Panc1 (cell line): ENCODE measurements at regions not wholly inside any gene's neighbourhood (a gene's known extent, or its start where the extent isn't known, plus 50 kb on each side); places are given as distances from the start of the nearest gene placed in this dataset.

ENCODE experiments used
- ATAC-seq: fragments of 200-7000 bp; cut with Tn5 transposase; 2 replicates; pipeline ENCODE4 v1.9.1; 2020; ENCODE audit warnings: mild to moderate bottlenecking, moderate library complexity
- BruUV-seq: library from RNA; stranded (reverse); fragments of 400-500 nt; replicated peaks from 2 replicates; lab custom pipeline; 2021; lab: Mats Ljungman, UMichigan
- CTCF ChIA-PET: fragments of 300-600 bp; sonication (Branson Sonifier 250); formaldehyde crosslinking; loops from one replicate; lab custom pipeline; 2022; ENCODE audit warnings: antibody characterized with exemption; lab: Charles Lee
- POLR2A ChIA-PET: fragments of 300-600 bp; sonication (Branson Sonifier 250); formaldehyde crosslinking; loops from one replicate; lab custom pipeline; 2022; ENCODE audit warnings: antibody characterized with exemption; lab: Charles Lee
- DNase-seq: peaks from one replicate; pipeline ENCODE4 v3.0.0-alpha.2; 2010; ENCODE audit warnings: low read depth, low spot score
- H3K27ac ChIP-seq: 2 replicates; pipeline ENCODE4 v1.5.1; 2011; ENCODE audit warnings: mild to moderate bottlenecking, low read length, inconsistent platforms
- H3K27me3 ChIP-seq: fragments of 200-500 bp; sonication (Bioruptor generic); 2 replicates; pipeline ENCODE4 v1.6.0; 2014; ENCODE audit warnings: low read length, inconsistent platforms; ENCODE audit not compliant: control insufficient read depth, insufficient read depth
- H3K36me3 ChIP-seq: fragments of 200-500 bp; sonication (Bioruptor generic); 2 replicates; pipeline ENCODE4 v1.5.1; 2014; ENCODE audit warnings: inconsistent platforms, mild to moderate bottlenecking, low read length, moderate library complexity; ENCODE audit not compliant: control insufficient read depth, insufficient read depth
- H3K4me1 ChIP-seq: 2 replicates; pipeline ENCODE4 v1.5.1; 2011; ENCODE audit warnings: inconsistent platforms, mild to moderate bottlenecking, low read length, moderate library complexity; ENCODE audit not compliant: control insufficient read depth, insufficient read depth
- H3K4me3 ChIP-seq, 2 experiments: 2 replicates each; pipeline ENCODE4 v1.5.1; 2011 to 2012; ENCODE audit warnings: low read depth in 2 of 2, low read length in 2 of 2, mild to moderate bottlenecking in 2 of 2, inconsistent platforms in 1 of 2, moderate library complexity in 1 of 2
- H3K9me3 ChIP-seq: fragments of 200-500 bp; sonication (Bioruptor generic); 2 replicates; pipeline ENCODE4 v1.5.1; 2014; ENCODE audit warnings: low read depth, mild to moderate bottlenecking, inconsistent platforms, low read length, moderate library complexity; ENCODE audit not compliant: control insufficient read depth, insufficient read depth
- POLR2AphosphoS5 ChIP-seq: IDR thresholded peaks from 2 replicates; pipeline ENCODE4 v1.6.1; 2012; ENCODE audit warnings: mild to moderate bottlenecking, low read depth, low read length, moderate library complexity
- SIN3A ChIP-seq: IDR thresholded peaks from 2 replicates; pipeline ENCODE4 v1.6.1; 2012; ENCODE audit warnings: low read depth, mild to moderate bottlenecking, low read length, moderate library complexity, borderline replicate concordance; ENCODE audit not compliant: insufficient read depth
- TCF7L2 ChIP-seq: IDR thresholded peaks from 2 replicates; pipeline ENCODE4 v1.6.1; 2011; ENCODE audit warnings: mild to moderate bottlenecking, low read depth, low read length, inconsistent platforms
- in situ Hi-C: cut with HindIII; loops from 2 replicates; pipeline ENCODE4 v1.10.0; 2016; ENCODE audit warnings: low sequenced_read_pairs, low pct_unique_long_range_greater_than_20kb
- intact Hi-C: fragments of 100-400 bp; cut with micrococcal nuclease; formaldehyde crosslinking; loops from one replicate; pipeline ENCODE4 v1.10.0; 2022; ENCODE audit not compliant: unreplicated experiment
- TF ChIP-seq, protein P1 (sequence below): fragments of 450-650 bp; IDR thresholded peaks from 2 replicates; pipeline ENCODE4 v1.5.1; 2017; ENCODE audit warnings: mild to moderate bottlenecking
- TF ChIP-seq, protein P2 (sequence below), 2 experiments: IDR thresholded peaks; 2 replicates each; pipeline ENCODE4 v1.6.1; 2011 to 2012; ENCODE audit warnings: low read depth in 2 of 2, control low read depth in 1 of 2, low read length in 1 of 2, mild to moderate bottlenecking in 1 of 2, moderate library complexity in 1 of 2; ENCODE audit not compliant: insufficient read depth in 1 of 2

DNA sequence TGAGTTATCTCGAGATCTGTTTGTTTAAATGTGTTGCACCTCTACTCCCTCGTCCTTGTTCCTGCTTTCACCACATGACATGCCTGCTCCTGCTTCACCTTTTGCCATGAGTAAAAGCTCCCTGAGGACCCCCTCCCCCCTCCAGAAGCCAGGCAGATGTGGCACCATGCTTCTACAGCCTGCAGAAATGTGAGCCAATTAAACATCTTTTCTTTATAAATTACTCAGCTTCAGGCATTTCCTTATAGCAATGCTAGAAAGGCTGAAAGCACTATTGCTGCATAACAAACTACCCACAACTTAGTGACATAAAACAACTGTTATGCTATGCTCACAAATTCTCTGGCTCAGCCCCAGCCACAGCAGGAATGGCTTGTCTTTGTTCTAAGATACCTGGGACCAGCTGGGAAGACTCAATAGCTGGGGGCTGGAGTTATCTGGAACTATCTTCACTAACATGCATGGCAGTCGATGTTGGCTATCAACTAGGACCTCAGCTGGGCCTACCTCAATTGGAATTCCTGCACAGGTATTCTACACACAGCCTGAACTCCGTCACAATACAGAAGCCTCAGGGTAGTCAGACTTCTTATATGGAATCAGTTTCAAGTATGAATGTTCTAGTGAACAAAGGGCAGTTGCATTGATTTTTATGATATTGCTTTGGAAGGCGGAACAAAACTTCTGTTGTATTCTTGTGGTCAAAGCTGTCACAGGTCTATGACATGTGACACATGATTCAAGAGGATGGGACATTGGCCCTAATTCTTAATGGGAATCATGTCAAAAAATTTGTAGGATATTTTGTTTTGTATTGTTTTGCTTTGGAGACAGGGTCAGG, 186.0 kb upstream of the PIRT start:
- Histone ChIP-seq H3K27me3 (no peaks in the 10 kb centered on the region), H3K4me3 (no peak overlapping the region), H3K27ac (no peak overlapping the region), H3K4me1 (no peaks in the 10 kb centered on the region), H3K36me3 (no peaks in the 10 kb centered on the region), H3K9me3 (no peaks in the 10 kb centered on the region)
- POLR2A ChIA-PET, result no interaction called here
- ATAC-seq (no peak), DNase-seq (no peak)
- intact Hi-C loops (no loop called here), in situ Hi-C loops (no loop called here)
- BruUV-seq, result no TSS peak
- CTCF ChIA-PET, result no interaction called here
- TF ChIP-seq SIN3A, result no peak
- TF ChIP-seq, protein P1, sequence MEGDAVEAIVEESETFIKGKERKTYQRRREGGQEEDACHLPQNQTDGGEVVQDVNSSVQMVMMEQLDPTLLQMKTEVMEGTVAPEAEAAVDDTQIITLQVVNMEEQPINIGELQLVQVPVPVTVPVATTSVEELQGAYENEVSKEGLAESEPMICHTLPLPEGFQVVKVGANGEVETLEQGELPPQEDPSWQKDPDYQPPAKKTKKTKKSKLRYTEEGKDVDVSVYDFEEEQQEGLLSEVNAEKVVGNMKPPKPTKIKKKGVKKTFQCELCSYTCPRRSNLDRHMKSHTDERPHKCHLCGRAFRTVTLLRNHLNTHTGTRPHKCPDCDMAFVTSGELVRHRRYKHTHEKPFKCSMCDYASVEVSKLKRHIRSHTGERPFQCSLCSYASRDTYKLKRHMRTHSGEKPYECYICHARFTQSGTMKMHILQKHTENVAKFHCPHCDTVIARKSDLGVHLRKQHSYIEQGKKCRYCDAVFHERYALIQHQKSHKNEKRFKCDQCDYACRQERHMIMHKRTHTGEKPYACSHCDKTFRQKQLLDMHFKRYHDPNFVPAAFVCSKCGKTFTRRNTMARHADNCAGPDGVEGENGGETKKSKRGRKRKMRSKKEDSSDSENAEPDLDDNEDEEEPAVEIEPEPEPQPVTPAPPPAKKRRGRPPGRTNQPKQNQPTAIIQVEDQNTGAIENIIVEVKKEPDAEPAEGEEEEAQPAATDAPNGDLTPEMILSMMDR, result no peak
- no peak for TF ChIP-seq POLR2AphosphoS5
- TF ChIP-seq, protein P2, sequence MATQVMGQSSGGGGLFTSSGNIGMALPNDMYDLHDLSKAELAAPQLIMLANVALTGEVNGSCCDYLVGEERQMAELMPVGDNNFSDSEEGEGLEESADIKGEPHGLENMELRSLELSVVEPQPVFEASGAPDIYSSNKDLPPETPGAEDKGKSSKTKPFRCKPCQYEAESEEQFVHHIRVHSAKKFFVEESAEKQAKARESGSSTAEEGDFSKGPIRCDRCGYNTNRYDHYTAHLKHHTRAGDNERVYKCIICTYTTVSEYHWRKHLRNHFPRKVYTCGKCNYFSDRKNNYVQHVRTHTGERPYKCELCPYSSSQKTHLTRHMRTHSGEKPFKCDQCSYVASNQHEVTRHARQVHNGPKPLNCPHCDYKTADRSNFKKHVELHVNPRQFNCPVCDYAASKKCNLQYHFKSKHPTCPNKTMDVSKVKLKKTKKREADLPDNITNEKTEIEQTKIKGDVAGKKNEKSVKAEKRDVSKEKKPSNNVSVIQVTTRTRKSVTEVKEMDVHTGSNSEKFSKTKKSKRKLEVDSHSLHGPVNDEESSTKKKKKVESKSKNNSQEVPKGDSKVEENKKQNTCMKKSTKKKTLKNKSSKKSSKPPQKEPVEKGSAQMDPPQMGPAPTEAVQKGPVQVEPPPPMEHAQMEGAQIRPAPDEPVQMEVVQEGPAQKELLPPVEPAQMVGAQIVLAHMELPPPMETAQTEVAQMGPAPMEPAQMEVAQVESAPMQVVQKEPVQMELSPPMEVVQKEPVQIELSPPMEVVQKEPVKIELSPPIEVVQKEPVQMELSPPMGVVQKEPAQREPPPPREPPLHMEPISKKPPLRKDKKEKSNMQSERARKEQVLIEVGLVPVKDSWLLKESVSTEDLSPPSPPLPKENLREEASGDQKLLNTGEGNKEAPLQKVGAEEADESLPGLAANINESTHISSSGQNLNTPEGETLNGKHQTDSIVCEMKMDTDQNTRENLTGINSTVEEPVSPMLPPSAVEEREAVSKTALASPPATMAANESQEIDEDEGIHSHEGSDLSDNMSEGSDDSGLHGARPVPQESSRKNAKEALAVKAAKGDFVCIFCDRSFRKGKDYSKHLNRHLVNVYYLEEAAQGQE (IDR thresholded peaks at IDR 0.05; ENCODE audit: insufficient read depth in 1 of 2, low read depth in 2 of 2, low read length in 1 of 2), result no peak
- TF ChIP-seq TCF7L2, result no peak

DNA sequence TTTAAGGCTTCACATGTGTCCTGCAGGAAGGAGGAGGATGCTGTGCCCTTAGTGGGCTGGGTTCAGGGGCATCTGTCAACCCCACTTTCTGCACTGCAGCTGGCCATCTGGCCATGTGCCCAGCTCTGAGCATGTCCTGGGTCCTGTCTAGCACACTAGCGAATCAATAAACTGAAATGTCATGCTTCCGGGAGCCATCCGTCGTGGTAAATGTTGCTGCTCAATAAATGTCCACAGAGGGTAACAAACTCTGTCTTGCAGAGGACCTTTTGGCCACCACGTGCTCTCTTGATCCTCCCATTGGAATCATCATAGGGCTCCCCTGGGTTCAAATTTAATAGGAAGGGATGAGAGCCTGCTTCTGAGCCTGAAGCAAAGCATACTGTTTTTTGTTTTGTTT, 168.6 kb upstream of the PIRT start:
- H3K27me3 ChIP-seq, result no peaks in the 10 kb centered on the region
- H3K27ac ChIP-seq, result no peak overlapping the region
- ATAC-seq (no peak), DNase-seq (no peak)
- no peaks in the 10 kb centered on the region for H3K36me3 ChIP-seq
- no peaks in the 10 kb centered on the region for H3K9me3 ChIP-seq
- no TSS peak for BruUV-seq
- POLR2A ChIA-PET, result no interaction called here
- intact Hi-C loops, result no loop called here
- TF ChIP-seq POLR2AphosphoS5 (no peak), SIN3A (no peak), TCF7L2 (no peak)
- TF ChIP-seq, protein P2 (IDR thresholded peaks at IDR 0.05; ENCODE audit: insufficient read depth in 1 of 2, low read depth in 2 of 2, low read length in 1 of 2), result no peak
- TF ChIP-seq, protein P1, result no peak
- CTCF ChIA-PET, result no interaction called here
- no peaks in the 10 kb centered on the region for H3K4me1 ChIP-seq
- H3K4me3 ChIP-seq, result no peak overlapping the region
- in situ Hi-C loops, result no loop called here
